Immature natural killer cell (primary cell): ENCODE measurements at regions not wholly inside any gene's neighbourhood (a gene's known extent, or its start where the extent isn't known, plus 50 kb on each side); places are given as distances from the start of the nearest gene placed in this dataset.
"Not testable (repeated sequence)": the region's sequence is repeated elsewhere in the genome, so short reads cannot be mapped to it uniquely, and the experiment has no call there.

Source experiments
- DNase-seq, 3 donors: peaks; one replicate each; pipeline ENCODE4 v3.0.0; 2022; ENCODE audit warnings: mixed read lengths in 1 of 3
- H3K27ac Mint-ChIP-seq, 6 donors: one replicate each; pipeline ENCODE4 v1.8.0; 2020; ENCODE audit warnings: mixed read lengths in 6 of 6, mild to moderate bottlenecking in 5 of 6, inconsistent platforms in 4 of 6, moderate library complexity in 3 of 6
- H3K27me3 Mint-ChIP-seq, 3 donors: one replicate each; pipeline ENCODE4 v1.8.0; 2020 to 2021; ENCODE audit warnings: low read depth in 3 of 3, mild to moderate bottlenecking in 3 of 3, mixed read lengths in 3 of 3, moderate library complexity in 3 of 3, inconsistent platforms in 1 of 3
- H3K36me3 Mint-ChIP-seq, 3 donors: one replicate each; pipeline ENCODE4 v1.8.0; 2020; ENCODE audit warnings: mixed read lengths in 3 of 3, inconsistent platforms in 2 of 3, mild to moderate bottlenecking in 2 of 3
- H3K4me1 Mint-ChIP-seq, 2 donors: one replicate each; pipeline ENCODE4 v1.8.0; 2020; ENCODE audit warnings: inconsistent platforms in 2 of 2, mild to moderate bottlenecking in 2 of 2, mixed read lengths in 2 of 2, moderate library complexity in 1 of 2
- H3K4me3 Mint-ChIP-seq, 5 donors: one replicate each; pipeline ENCODE4 v1.8.0; 2020; ENCODE audit warnings: mild to moderate bottlenecking in 5 of 5, mixed read lengths in 5 of 5, inconsistent platforms in 3 of 5, moderate library complexity in 3 of 5
- H3K9me3 Mint-ChIP-seq, 6 donors: one replicate each; pipeline ENCODE4 v1.8.0; 2020; ENCODE audit warnings: mild to moderate bottlenecking in 6 of 6, mixed read lengths in 6 of 6, inconsistent platforms in 4 of 6, moderate library complexity in 3 of 6

GRCh38 chr4:17436047-17436749, 75.7 kb downstream of the QDPR start:
- H3K27me3 Mint-ChIP-seq, H3K4me1 Mint-ChIP-seq, DNase-seq: not testable (repeated sequence)

DNA sequence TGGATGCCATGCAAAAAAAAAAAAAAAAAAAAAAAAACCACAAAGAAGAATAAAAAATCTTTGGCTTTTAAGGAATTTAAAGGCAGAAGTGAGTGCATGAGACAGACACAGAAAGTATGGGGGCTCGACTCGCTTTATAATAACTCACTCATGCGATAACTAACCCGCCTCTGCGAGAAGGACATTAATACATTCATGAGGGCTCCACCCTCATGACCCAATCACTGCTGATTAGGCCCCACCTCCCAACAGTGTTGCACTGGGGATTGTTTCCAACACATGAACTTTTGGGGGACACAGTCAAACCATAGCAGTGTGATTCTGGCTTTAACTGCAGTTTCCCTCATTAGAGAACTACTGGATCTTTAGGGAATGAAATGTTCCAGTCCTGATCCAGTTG, 78.1 kb downstream of the QDPR start:
- Mint-ChIP-seq H3K4me1 (no peaks in the 10 kb centered on the region), H3K36me3 (no peaks in the 10 kb centered on the region), H3K4me3 (no peak overlapping the region), H3K9me3 (no peaks in the 10 kb centered on the region), H3K27ac (no peak overlapping the region), H3K27me3 (peaks cover 0 to 2% (median under 1%) of the 10 kb centered on the region in 3 donors)
- DNase-seq = no peak

More at GRCh38 chr4:17436047-17436749, 75.7 kb downstream of the QDPR start:
- not testable (repeated sequence) for H3K9me3 Mint-ChIP-seq, H3K27ac Mint-ChIP-seq, H3K4me3 Mint-ChIP-seq, H3K36me3 Mint-ChIP-seq

GRCh38 chr4:17427991-17428390, 83.9 kb downstream of the QDPR start:
- H3K27me3 Mint-ChIP-seq = peaks cover 0 to 3% (median 3%) of the 10 kb centered on the region in 3 donors
- no peaks in the 10 kb centered on the region for H3K36me3 Mint-ChIP-seq
- H3K9me3 Mint-ChIP-seq = no peaks in the 10 kb centered on the region
- no peaks in the 10 kb centered on the region for H3K4me1 Mint-ChIP-seq
- H3K4me3 Mint-ChIP-seq = no peak overlapping the region
- H3K27ac Mint-ChIP-seq = no peak overlapping the region
- DNase-seq = no peak

- Mint-ChIP-seq H3K4me1 (no peaks in the 10 kb centered on the region), H3K36me3 (no peaks in the 10 kb centered on the region), H3K4me3 (no peak overlapping the region), H3K9me3 (no peaks in the 10 kb centered on the region), H3K27ac (no peak overlapping the region), H3K27me3 (peaks cover 0 to 8% (median 6%) of the 10 kb centered on the region in 3 donors)
- DNase-seq = no peak
Observed at GRCh38 chr4:17426222-17426621, 85.7 kb downstream of the QDPR start.

DNA sequence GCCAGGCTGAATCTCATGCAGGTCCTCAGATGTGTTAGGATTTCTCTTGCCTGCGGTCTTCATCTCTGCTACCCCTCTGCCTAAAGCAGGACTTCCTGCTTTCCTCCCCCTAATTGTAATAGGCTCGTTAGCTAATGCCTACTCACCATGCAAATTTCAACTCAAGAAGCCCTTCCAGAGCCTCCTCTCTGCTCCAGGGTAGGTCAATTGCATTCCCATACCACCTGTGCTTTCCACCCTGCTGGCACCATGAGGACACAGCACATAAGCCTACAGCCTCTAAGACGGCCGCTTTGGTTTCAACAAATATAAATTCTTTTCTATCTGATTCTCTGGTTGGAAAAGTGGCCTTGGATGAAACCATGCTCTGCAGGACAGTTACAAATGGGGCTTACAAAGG, 93.9 kb downstream of the QDPR start:
- H3K27ac Mint-ChIP-seq = no peak overlapping the region
- H3K4me1 Mint-ChIP-seq = no peaks in the 10 kb centered on the region
- H3K36me3 Mint-ChIP-seq = peaks cover 0 to 3% (median 0%) of the 10 kb centered on the region in 3 donors
- peaks cover 6 to 19% (median 9%) of the 10 kb centered on the region in 3 donors for H3K27me3 Mint-ChIP-seq
- no peak overlapping the region for H3K4me3 Mint-ChIP-seq
- peaks cover 0 to 19% (median 6%) of the 10 kb centered on the region in 6 donors for H3K9me3 Mint-ChIP-seq
- no peak for DNase-seq

GRCh38 chr4:17414392-17414791, 97.5 kb downstream of the QDPR start:
- Mint-ChIP-seq H3K27ac (no peak overlapping the region), H3K4me1 (no peaks in the 10 kb centered on the region), H3K27me3 (peaks cover 2 to 6% (median 5%) of the 10 kb centered on the region in 3 donors), H3K9me3 (peaks cover 0 to 19% (median 7%) of the 10 kb centered on the region in 6 donors), H3K36me3 (peaks cover 0 to 3% (median 0%) of the 10 kb centered on the region in 3 donors), H3K4me3 (no peak overlapping the region)
- DNase-seq = no peak

DNA sequence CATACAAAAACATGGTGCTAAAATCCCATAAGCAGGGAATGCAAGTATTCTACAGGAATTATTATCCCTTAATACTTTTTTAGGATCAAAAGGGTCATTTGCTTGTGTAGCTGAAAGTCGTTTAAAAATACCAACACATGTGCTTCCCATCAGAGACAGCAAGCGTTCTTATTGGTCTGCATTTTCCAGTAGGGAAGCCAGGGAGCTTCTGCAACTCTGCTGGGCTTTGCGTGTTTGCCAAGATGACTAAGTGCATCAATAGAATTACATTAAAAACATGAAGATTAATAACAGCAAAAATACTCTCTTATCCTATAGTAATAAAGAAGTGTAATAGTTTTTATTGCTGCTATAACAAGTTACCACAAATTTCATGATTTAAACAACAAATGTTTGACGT, 111.2 kb downstream of the QDPR start:
- Mint-ChIP-seq H3K4me1 (no peaks in the 10 kb centered on the region), H3K27me3 (peaks cover 0 to 3% (median 3%) of the 10 kb centered on the region in 3 donors), H3K27ac (no peak overlapping the region), H3K4me3 (no peak overlapping the region), H3K9me3 (peaks cover 0 to 3% (median 0%) of the 10 kb centered on the region in 6 donors), H3K36me3 (no peaks in the 10 kb centered on the region)
- DNase-seq = no peak

GRCh38 chr4:17398805-17399204, 113.1 kb downstream of the QDPR start:
- Mint-ChIP-seq H3K27me3 (peaks cover 3 to 5% (median 3%) of the 10 kb centered on the region in 3 donors), H3K4me1 (no peaks in the 10 kb centered on the region)

GRCh38 chr4:17398035-17398434, 113.9 kb downstream of the QDPR start:
- no peaks in the 10 kb centered on the region for H3K4me1 Mint-ChIP-seq
- H3K27ac Mint-ChIP-seq = no peak overlapping the region
- H3K36me3 Mint-ChIP-seq = no peaks in the 10 kb centered on the region
- H3K27me3 Mint-ChIP-seq = peaks cover 1 to 5% (median 3%) of the 10 kb centered on the region in 3 donors
- DNase-seq = no peak
- H3K4me3 Mint-ChIP-seq = no peak overlapping the region
- peaks cover 0 to 3% (median 0%) of the 10 kb centered on the region in 6 donors for H3K9me3 Mint-ChIP-seq

More at GRCh38 chr4:17398805-17399204, 113.1 kb downstream of the QDPR start:
- no peak for DNase-seq
- Mint-ChIP-seq H3K36me3 (no peaks in the 10 kb centered on the region), H3K27ac (no peak overlapping the region), H3K4me3 (no peak overlapping the region), H3K9me3 (peaks cover 0 to 3% (median 0%) of the 10 kb centered on the region in 6 donors)

- H3K27me3 Mint-ChIP-seq = peaks cover 1 to 6% (median 2%) of the 10 kb centered on the region in 3 donors
- H3K4me3 Mint-ChIP-seq = no peak overlapping the region
- no peaks in the 10 kb centered on the region for H3K4me1 Mint-ChIP-seq
- DNase-seq = no peak
- no peak overlapping the region for H3K27ac Mint-ChIP-seq
- H3K9me3 Mint-ChIP-seq = peaks cover 0 to 3% (median 0%) of the 10 kb centered on the region in 6 donors
- no peaks in the 10 kb centered on the region for H3K36me3 Mint-ChIP-seq
Observed at GRCh38 chr4:17397611-17398010, 114.3 kb downstream of the QDPR start.

GRCh38 chr4:17385403-17385802, 126.5 kb downstream of the QDPR start:
- Mint-ChIP-seq H3K9me3 (no peaks in the 10 kb centered on the region), H3K36me3 (peaks cover 0 to 3% (median 0%) of the 10 kb centered on the region in 3 donors), H3K27me3 (peaks cover 0 to 3% (median 0%) of the 10 kb centered on the region in 3 donors), H3K4me3 (peak overlapping the region; percentile 34 to 75 (median 67)), H3K27ac (peak overlapping the region; percentile 23 to 87 (median 74)), H3K4me1 (peaks cover 21 to 22% of the 10 kb centered on the region in 2 donors)
- peak; percentile 6 to 34 (median 27) for DNase-seq

GRCh38 chr4:17380347-17380746, 131.5 kb downstream of the QDPR start:
- H3K36me3 Mint-ChIP-seq = peaks cover 0 to 3% (median under 1%) of the 10 kb centered on the region in 3 donors
- no peak for DNase-seq
- no peaks in the 10 kb centered on the region for H3K9me3 Mint-ChIP-seq
- peaks cover 3 to 4% (median 4%) of the 10 kb centered on the region in 3 donors for H3K27me3 Mint-ChIP-seq
- no peak overlapping the region for H3K27ac Mint-ChIP-seq
- no peak overlapping the region for H3K4me3 Mint-ChIP-seq
- H3K4me1 Mint-ChIP-seq = peaks cover 9 to 13% of the 10 kb centered on the region in 2 donors

DNA sequence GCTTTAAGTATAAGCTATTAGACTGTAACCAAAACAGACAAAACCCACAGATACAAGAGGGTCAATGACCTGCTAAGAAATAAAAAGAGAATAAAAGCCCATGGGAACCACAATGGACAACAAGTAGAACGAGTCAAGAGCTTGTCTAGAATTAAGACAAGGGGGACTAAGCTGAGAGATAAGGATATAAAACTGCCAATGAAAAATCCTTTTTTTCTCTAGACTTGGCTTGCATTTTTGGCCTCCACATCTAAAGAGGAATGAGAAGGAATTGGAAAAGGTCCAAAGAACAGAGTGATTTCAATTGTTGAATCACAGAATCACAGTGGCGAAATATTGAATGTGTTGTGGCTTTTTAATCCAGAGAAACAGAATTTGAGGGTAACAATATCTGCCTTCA, 135.7 kb downstream of the QDPR start:
- H3K9me3 Mint-ChIP-seq = no peaks in the 10 kb centered on the region
- no peaks in the 10 kb centered on the region for H3K4me1 Mint-ChIP-seq
- no peak overlapping the region for H3K27ac Mint-ChIP-seq
- DNase-seq = no peak
- H3K36me3 Mint-ChIP-seq = peaks cover 0 to 3% (median 0%) of the 10 kb centered on the region in 3 donors
- no peak overlapping the region for H3K4me3 Mint-ChIP-seq
- H3K27me3 Mint-ChIP-seq = peaks cover 3 to 6% (median 4%) of the 10 kb centered on the region in 3 donors

GRCh38 chr4:17373666-17374065, 138.2 kb downstream of the QDPR start:
- Mint-ChIP-seq H3K4me3 (no peak overlapping the region), H3K36me3 (peaks cover 0 to 3% (median 0%) of the 10 kb centered on the region in 3 donors), H3K4me1 (no peaks in the 10 kb centered on the region), H3K27me3 (peaks cover 3 to 6% (median 6%) of the 10 kb centered on the region in 3 donors), H3K9me3 (no peaks in the 10 kb centered on the region), H3K27ac (no peak overlapping the region)
- no peak for DNase-seq
